T-helper 1 cell (primary cell): ENCODE measurements at regions not wholly inside any gene's neighbourhood (a gene's known extent, or its start where the extent isn't known, plus 50 kb on each side); places are given as distances from the start of the nearest gene placed in this dataset.
A peak's percentile ranks its signal among the peaks of the same experiment; 100 is the strongest.
"Not testable (repeated sequence)": the region's sequence is repeated elsewhere in the genome, so short reads cannot be mapped to it uniquely, and the experiment has no call there.

Experiments
- DNase-seq, 5 donors: peaks; one replicate each; pipeline ENCODE4 v3.0.0-alpha.2; 2012 to 2020

DNA sequence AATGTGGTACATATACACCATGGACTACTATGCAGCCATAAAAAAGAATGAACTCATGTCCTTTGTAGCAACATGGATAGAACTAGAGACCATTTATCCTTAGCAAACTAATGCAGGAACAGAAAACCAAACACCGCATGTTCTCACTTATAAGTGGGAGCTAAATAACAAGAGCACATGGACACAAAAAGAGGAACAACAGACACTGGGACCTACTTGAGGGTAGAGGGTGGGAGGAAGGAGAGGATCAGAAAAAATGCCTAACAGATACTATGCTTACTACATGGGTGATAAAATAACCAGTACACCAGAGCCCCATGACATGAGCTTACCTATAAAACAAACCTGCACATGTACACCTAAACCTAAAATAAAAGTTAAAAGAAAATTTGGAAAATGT is 82.0 kb upstream of the ADRB2 start:
- not testable (repeated sequence) for DNase-seq

DNA sequence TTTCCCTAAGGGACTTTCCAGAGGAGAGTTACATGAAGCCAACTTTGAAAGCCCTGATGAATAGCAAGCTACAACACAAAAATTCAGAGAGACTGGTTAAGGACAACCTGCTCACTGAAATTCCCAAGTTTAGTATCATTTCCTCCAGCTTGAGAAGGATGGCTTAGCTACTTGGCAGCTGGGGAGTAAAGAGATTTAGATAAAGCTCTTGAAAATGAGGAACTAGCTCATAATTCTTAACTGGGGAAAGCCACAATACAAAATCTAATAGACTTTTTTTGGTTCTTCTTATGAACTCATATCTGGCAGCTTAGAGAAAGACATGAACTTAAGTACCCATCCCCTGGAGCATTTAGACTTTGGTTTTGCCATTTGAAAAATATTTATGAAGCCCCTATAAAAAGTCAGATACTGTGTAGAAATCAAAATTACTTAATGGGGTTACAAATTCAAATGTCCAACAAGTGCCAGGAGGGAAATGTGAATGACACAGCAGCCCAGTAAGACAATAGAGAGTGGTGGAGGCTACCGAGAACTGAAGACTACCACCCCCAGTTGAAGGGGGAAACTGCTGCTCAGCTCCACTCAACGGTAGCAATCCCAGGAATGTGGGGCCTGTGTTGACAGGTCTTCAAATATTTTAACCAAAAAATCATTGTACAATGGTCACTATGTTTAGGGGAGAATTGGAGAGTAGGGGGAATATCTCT is 79.4 kb upstream of the ADRB2 start:
- DNase-seq, result no peak

DNA sequence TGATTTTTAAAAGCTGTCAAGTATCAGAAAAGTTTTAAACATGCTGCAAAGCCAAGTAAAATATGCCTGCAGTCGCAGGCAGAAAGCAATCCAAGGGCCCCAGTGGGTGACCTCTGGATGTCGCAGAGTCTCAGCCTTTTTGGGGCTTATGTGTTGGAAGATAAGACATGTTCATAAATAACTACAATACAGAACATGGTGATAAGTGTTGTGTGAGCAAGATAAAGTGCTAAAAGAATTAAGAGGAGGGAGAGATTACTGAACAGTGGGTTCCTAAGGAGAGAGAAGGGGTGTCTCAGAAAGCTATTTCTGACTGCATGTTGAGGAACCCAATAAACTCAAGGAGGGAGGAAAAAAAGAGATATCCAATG is 78.9 kb upstream of the ADRB2 start:
- DNase-seq, result no peak

- no peak for DNase-seq
These were observed 77.6 kb upstream of the ADRB2 start for GRCh38 chr5:148748702-148749392.

GRCh38 chr5:148750614-148751013 is 75.8 kb upstream of the ADRB2 start:
- DNase-seq, result no peak

GRCh38 chr5:148751025-148751424 is 75.4 kb upstream of the ADRB2 start:
- DNase-seq, result no peak

DNA sequence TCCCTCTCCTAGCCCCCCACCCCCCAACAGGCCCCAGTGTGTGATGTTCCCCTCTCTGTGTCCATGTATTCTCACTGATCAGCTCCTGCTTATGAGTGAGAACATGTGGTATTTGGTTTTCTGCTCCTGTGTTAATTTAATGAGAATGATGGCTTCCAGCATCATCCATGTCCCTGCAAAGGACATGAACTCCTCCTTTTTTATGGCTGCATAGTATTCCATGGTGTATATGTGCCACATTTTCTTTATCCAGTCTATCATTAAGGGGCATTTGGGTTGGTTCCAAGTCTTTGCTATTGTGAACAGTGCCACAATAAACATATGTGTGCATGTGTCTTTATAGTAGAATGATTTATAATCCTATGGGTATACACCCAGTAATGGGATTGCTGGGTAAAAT is 74.0 kb upstream of the ADRB2 start:
- not testable (repeated sequence) for DNase-seq

DNA sequence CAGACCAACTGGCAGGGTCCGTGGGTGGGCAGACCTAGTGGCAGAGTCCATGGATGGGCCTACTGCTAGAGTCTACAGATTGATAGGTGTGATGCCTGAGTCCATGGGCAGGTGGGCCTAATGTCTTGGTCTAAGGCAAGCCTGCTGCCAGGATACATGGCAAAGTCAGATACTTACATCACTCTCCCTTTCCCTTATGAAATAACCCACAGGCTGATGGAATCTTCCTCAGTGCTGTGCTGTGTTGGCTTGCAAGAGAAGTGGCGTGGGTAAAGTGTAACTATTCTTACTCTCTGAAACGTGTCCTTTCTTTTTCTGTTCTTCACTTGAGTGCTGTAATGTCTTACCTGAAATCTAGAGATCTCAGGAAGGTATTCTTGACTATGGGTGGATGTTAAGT is 67.3 kb upstream of the ADRB2 start:
- no peak for DNase-seq

DNA sequence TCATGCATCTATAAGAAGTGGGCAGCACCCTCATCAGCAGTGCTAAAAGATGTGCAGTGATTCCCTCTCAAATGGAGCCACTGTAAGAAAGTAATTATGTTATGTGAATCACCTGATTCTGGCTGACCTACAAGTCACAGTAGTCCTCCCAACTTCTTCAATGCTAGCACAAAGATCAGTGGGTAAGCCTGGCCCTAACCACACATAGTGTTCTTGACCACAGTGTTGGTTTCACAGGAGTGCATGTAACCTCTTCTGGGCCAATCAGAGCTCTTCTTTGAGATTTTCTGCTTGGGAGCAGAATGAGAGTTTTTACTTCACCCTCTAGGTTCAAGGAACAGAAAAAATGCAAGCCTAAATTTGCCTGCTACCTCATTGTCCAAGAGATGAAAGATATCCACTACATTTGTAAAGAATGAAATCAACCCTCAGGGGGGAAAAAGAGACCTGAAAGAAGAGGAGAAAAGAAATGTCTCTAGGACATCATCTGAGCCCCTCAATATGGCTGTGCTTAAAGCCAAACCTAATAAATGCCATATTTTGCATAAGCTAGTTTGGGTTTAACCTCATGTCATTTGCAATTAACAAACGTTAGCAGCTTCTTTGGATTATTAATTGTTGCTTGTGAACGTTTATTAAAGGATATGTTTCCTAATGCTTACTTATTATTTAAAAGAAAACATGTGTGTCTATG is 65.3 kb upstream of the ADRB2 start:
- peak in 1 of 5 donors; percentile 2 for DNase-seq

GRCh38 chr5:148763996-148764395 is 62.4 kb upstream of the ADRB2 start:
- no peak for DNase-seq

DNA sequence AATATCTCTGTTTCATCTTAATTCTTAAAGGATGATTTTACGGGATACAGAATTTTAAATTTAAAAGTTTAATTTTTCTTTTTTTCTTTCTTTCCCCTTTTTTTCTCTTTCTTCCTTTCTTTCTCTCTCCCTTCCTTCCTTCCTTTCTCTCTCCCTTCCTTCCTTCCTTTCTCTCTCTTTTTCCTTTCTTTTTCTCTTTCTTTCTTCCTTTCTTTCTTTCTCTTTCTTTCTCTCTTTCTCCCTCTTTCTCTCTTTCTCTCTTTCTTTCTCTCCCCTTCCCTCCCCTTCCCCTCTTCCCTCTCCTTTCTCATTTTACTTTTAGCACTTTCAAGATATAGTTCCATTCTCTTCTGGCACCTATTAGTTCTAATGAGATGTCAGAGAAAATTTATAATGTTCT is 61.4 kb upstream of the ADRB2 start:
- DNase-seq, result no peak

- DNase-seq, result no peak
These were observed 57.5 kb upstream of the ADRB2 start for GRCh38 chr5:148768806-148769415.

GRCh38 chr5:148769941-148770340 is 56.5 kb upstream of the ADRB2 start:
- DNase-seq, result no peak

GRCh38 chr5:148774313-148774712 is 52.1 kb upstream of the ADRB2 start:
- no peak for DNase-seq

- no peak for DNase-seq
These were observed 50.1 kb upstream of the ADRB2 start for GRCh38 chr5:148776261-148776660.
